Activated T-cell treated with anti-CD3 and anti-CD28 coated beads, Interleukin-2, amount 50 U/mL, for 24 hours (primary cell): ENCODE measurements at regions not wholly inside any gene's neighbourhood (a gene's known extent, or its start where the extent isn't known, plus 50 kb on each side); places are given as distances from the start of the nearest gene placed in this dataset.
"Not testable (repeated sequence)": the region's sequence is repeated elsewhere in the genome, so short reads cannot be mapped to it uniquely, and the experiment has no call there.

Experiments used
- DNase-seq: peaks from one replicate; pipeline ENCODE4 v3.0.0-alpha.2; 2020
- H3K27ac Mint-ChIP-seq: 2 replicates; pipeline ENCODE4 v1.8.0; 2020; ENCODE audit warnings: mild to moderate bottlenecking, mixed read lengths
- H3K27me3 Mint-ChIP-seq: 2 replicates; pipeline ENCODE4 v1.8.0; 2020; ENCODE audit warnings: mixed read lengths
- H3K36me3 Mint-ChIP-seq: 2 replicates; pipeline ENCODE4 v1.8.0; 2020; ENCODE audit warnings: low read depth, mixed read lengths
- H3K4me1 Mint-ChIP-seq: 2 replicates; pipeline ENCODE4 v1.8.0; 2020; ENCODE audit warnings: low read depth, mixed read lengths
- H3K4me3 Mint-ChIP-seq: 2 replicates; pipeline ENCODE4 v1.8.0; 2020; ENCODE audit warnings: mild to moderate bottlenecking, moderate library complexity, mixed read lengths
- H3K9me3 Mint-ChIP-seq: 2 replicates; pipeline ENCODE4 v1.8.0; 2020; ENCODE audit warnings: mixed read lengths

DNA sequence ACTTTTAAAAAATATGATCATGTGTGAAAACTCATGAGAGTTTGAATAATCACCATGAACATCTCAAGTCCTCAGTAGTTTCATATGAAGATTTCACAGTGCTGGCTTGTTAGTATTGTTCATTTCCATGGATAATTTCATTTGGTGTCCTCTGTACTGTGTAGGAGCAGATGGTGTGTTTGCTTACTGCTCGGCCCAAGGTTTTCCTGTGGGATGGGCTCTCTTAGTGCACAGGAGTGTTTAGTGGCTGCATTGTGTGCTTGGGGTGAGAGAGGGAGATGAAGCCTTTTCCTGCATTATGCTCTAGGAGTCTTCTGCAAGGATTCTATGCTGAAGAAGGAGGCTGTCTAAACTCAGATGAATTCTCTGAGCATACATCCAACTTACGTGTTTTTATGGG is 270.6 kb downstream of the SOCS6 start:
- Mint-ChIP-seq H3K27me3 (no peaks in the 10 kb centered on the region), H3K27ac (no peak overlapping the region), H3K9me3 (peaks cover 8% of the 10 kb centered on the region), H3K36me3 (no peaks in the 10 kb centered on the region), H3K4me3 (no peak overlapping the region), H3K4me1 (peaks cover 1% of the 10 kb centered on the region)
- DNase-seq = no peak

DNA sequence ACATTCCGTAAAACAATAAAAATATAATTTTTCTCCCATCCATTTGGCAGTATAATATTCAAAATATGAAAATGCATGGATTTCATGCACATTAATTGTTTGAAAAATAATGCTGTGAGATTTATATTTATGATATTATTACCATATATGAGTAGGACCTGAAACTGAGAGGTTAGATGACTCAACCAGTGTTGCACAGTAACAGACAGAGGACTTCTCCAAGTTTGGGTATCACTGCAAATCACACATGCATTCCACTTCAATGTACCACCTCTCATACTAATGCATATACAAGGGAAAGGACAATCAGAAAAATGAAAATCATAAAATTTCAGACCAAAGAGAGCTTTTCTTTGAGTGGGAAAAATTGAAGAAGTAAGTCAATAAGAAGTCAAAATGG is 269.5 kb downstream of the SOCS6 start:
- Mint-ChIP-seq H3K4me3 (no peak overlapping the region), H3K27me3 (no peaks in the 10 kb centered on the region), H3K36me3 (no peaks in the 10 kb centered on the region), H3K4me1 (peaks cover 5% of the 10 kb centered on the region), H3K27ac (no peak overlapping the region), H3K9me3 (peaks cover 8% of the 10 kb centered on the region)
- DNase-seq = no peak

DNA sequence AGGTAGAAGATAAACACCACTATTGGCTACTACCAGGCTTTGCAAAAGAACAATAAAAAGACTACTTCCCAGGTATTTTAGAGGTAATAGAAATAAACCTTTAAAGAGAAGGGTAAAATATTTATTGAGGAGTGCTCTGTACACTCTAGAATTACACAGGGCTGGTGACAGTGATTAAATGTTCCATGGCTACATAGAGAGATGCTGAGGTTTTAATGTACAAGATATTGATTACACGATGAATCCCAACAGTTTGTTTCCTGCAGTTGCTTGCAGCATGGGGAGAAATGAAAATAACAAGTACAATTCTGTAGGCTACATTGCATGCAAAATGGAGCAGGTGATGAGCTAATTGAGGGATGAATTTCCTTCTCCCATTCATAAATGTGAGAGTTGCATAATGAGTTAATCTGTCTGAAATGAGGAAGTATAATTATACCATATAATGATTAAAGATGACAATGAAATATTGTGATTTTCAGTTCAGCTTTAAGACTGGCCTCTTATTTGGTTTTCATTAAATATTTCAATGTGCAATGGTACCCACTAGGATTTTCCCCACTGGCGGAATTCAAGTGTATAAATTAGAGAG is 266.1 kb downstream of the SOCS6 start:
- no peaks in the 10 kb centered on the region for H3K9me3 Mint-ChIP-seq
- H3K36me3 Mint-ChIP-seq = no peaks in the 10 kb centered on the region
- H3K27ac Mint-ChIP-seq = no peak overlapping the region
- DNase-seq = no peak
- peaks cover 7% of the 10 kb centered on the region for H3K4me1 Mint-ChIP-seq
- H3K27me3 Mint-ChIP-seq = no peaks in the 10 kb centered on the region
- no peak overlapping the region for H3K4me3 Mint-ChIP-seq

DNA sequence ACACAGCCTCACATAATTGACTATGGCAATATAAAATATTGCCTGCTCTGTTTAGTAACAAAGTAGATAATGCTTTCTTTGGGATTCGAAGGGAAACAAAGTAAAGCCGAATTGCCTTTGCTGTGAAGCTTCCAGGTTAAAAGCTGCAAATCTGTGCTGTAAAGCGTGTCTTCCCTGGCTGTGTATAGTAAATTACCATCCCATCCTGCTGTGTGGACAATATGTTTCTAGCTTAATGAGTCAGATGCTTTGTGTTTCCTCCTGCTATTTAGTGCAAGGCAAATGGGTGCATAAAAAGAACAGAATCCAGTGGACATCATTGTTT is 265.1 kb downstream of the SOCS6 start:
- H3K9me3 Mint-ChIP-seq = no peaks in the 10 kb centered on the region
- peaks cover 7% of the 10 kb centered on the region for H3K4me1 Mint-ChIP-seq
- H3K27ac Mint-ChIP-seq = no peak overlapping the region
- no peaks in the 10 kb centered on the region for H3K36me3 Mint-ChIP-seq
- no peaks in the 10 kb centered on the region for H3K27me3 Mint-ChIP-seq
- no peak overlapping the region for H3K4me3 Mint-ChIP-seq
- DNase-seq = no peak

DNA sequence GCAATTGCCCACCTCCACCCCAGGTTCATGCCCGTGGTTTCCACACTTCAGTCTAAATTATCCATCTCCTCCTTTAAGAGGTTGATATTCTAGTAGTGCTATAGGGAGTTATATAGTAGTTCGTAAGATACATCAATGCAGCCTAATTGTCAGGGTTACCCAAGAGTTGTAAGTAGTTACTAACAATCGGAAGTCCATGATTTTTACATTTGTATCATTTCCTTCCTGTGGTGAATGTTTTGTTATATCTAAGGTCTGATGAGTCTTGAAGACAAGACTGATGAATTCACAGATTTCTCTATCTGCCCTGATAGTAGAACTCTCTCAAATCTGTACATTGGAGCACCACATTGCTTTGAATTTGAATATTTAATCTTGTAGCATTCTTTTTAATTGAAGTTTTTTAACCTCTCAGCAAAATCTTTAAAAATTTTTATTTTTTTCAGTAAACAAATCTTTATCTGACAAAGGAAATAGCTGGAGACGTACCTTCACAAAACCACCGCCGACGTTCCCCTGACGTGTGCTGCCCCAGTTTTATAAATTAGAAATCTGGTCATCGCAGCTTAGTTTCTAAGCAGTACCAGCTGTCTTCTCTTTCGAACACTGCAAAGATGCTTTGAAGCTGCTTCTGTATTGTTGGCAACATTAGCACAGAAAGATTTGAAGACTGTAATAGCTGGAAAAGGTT is 264.5 kb downstream of the SOCS6 start:
- Mint-ChIP-seq H3K4me1 (peaks cover 7% of the 10 kb centered on the region), H3K4me3 (no peak overlapping the region), H3K36me3 (no peaks in the 10 kb centered on the region), H3K9me3 (no peaks in the 10 kb centered on the region), H3K27me3 (no peaks in the 10 kb centered on the region), H3K27ac (no peak overlapping the region)
- no peak for DNase-seq

DNA sequence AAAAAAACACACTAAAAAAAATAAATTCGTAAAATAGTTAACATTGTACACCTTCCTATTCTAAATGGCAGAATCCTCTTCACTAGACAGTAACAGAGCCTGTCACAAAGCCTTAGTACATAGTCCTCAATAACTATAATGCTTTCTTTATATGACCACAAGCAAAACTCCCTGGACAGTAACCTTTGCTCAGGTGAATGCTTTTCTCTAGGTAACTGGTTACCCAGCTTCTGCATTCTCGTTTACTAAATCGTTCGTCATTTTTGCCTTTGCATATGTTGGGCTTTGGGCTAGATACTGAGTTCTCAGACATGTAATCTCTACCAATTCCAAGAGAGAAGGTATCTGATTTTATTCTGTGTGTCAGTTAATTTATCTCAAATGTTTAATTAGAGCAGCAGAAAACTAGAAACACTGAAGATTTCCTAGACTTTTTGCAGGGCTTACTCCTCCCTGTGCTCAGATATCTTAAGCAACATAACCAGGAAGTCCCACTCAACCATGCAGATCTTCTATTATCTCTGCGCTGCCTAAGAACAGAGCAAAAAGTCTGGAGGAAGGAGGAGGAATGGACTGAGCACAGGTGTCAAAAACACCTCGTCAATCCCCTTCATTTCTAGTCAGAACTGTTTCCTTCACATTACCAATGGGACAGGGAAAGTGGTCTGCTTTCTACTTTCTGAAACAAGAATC is 247.7 kb downstream of the SOCS6 start:
- Mint-ChIP-seq H3K4me1 (peaks cover 1% of the 10 kb centered on the region), H3K4me3 (no peak overlapping the region), H3K9me3 (peaks cover 8% of the 10 kb centered on the region), H3K36me3 (no peaks in the 10 kb centered on the region), H3K27ac (no peak overlapping the region), H3K27me3 (no peaks in the 10 kb centered on the region)
- DNase-seq = no peak

DNA sequence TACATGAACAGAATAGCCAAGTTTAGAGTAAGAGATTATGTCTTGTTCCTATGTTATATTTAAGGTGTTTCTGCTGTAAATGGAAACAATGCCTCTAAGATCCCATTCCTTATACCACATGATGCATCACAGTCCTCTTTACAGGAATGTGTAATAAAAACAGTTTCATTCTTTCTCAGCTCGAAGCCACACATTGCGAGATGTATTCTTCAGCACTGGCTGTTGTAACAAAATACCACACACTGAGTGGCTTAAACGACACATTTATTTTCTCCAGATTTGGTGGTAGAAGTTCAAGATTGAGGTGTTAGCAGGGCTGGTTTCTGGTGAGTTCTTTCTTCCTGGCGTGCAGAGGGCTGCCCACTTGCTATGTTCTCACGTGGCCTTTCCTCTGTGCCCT is 246.2 kb downstream of the SOCS6 start:
- Mint-ChIP-seq H3K9me3 (peaks cover 4% of the 10 kb centered on the region), H3K4me1 (peaks cover 1% of the 10 kb centered on the region), H3K4me3 (no peak overlapping the region), H3K27ac (no peak overlapping the region), H3K36me3 (no peaks in the 10 kb centered on the region), H3K27me3 (no peaks in the 10 kb centered on the region)
- no peak for DNase-seq

DNA sequence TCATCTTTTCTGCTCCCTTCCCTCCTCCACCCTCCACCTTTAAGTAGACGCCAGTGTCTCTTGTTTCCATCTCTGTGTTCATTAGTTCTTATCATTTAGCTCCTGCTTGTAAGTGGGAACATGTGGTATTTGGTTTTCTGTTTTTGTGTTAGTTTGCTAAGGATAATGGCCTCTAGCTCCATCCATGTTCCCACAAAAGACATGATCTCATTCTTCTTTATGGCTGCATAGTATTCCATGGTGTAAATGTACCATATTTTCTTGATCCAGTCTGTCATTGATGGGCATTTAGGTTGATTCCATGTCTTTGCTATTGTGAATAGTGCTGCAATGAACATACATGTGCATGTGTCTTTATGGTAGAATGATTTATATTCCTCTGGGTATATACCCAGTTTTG is 236.5 kb downstream of the SOCS6 start:
- H3K27ac Mint-ChIP-seq, H3K36me3 Mint-ChIP-seq, H3K27me3 Mint-ChIP-seq, H3K4me1 Mint-ChIP-seq, H3K9me3 Mint-ChIP-seq, H3K4me3 Mint-ChIP-seq, DNase-seq: not testable (repeated sequence)

DNA sequence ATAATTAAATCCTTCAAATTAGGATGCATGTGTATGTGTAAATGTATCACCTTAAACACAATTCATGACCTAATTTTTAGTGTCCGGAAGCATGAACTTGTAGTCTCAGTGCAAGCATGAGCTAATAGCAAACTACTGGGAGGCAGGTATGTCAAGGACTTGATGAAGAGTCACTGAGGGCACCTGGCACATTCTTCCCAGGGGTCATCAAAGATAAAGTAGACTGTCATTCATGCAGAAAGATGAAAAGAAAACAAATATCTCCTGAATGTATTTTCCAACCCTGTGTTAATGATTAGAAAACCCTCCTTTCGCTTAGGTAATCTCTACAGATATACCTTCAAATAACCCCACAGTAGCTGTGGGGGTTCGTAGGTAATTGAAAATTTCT is 234.9 kb downstream of the SOCS6 start:
- Mint-ChIP-seq H3K9me3 (peaks cover 3% of the 10 kb centered on the region), H3K4me3 (no peak overlapping the region), H3K4me1 (no peaks in the 10 kb centered on the region), H3K27me3 (no peaks in the 10 kb centered on the region), H3K36me3 (no peaks in the 10 kb centered on the region), H3K27ac (no peak overlapping the region)
- DNase-seq = no peak

DNA sequence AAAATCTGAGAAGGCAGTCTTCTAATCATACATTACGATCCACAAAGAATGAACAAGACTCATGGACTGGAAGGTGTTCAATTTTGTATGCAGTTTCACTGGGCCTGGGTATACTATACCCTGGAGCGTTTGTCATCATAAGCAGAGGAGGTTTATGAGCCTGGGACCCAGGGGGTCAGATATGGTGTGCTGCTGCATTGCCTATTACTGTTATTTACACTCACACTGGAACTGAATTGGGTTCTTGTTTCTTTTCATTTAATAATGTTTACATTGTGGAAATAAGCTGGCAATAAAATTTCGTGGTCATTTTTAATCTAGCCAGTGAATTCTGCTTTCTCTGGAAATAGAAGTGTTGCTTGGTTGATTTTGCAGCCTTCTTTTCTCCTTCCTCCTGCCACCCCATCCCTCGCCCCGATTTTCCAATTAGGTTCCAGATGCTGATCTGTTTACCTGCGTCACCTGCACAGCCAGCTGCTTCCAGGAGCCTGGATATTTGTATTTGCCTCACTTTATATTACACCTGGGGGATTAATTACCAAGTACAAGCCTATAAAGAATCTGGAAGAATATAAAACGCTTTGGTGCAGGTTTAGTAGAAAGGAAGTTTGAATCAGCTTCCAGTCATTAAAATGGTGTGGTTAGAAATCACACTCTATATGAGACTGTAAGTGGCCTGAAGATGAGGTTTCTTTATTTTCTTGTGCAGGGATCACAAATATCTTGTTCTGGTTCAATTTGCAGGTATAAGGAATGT is 234.4 kb downstream of the SOCS6 start:
- Mint-ChIP-seq H3K36me3 (no peaks in the 10 kb centered on the region), H3K4me3 (no peak overlapping the region), H3K9me3 (peaks cover 3% of the 10 kb centered on the region), H3K27me3 (no peaks in the 10 kb centered on the region), H3K27ac (no peak overlapping the region), H3K4me1 (no peaks in the 10 kb centered on the region)
- DNase-seq = no peak

DNA sequence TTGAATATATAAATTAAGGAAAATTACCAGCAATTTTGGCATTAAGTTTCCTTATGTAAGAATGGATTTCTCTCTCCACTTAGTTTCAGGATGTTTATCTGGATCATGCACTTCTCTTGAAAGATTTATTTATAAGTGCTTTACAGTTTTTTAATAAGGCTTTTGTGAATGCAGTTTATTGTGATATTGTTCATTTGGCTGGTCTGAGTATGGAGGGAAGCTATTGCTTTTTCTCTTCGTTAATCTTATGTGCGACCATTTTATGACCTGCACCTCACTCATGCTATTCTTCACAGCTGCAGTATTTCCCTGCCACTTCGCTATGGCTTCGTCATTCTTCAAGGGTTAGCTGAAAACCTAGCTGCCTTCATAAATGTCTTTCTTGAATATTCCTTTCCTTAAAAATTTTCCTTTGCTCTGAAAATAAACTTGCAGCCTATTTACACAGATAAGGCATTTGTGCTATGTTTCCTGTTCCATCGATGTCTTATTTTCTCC is 233.4 kb downstream of the SOCS6 start:
- H3K27me3 Mint-ChIP-seq = no peaks in the 10 kb centered on the region
- DNase-seq = no peak
- H3K9me3 Mint-ChIP-seq = peaks cover 3% of the 10 kb centered on the region
- no peak overlapping the region for H3K4me3 Mint-ChIP-seq
- H3K4me1 Mint-ChIP-seq = no peaks in the 10 kb centered on the region
- H3K36me3 Mint-ChIP-seq = no peaks in the 10 kb centered on the region
- H3K27ac Mint-ChIP-seq = no peak overlapping the region

DNA sequence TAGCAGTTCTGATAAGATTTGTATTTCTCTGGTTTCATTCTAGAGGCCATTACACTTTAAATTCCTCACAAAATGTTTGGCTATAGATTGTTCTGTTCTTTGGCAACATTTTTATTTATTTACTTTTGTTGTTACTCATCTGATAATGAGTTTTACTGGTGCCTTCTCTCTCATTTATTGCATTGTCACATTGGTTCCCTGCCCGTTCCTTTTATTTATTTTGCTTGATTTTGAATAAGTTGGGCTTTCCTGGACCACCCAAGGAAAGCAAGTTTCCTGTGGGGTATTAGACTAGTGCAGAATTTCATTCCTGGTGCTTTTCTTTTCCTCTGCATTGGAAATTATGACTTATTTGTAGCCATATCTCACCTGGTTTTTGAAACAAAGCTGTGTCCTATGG is 232.0 kb downstream of the SOCS6 start:
- DNase-seq = no peak
- Mint-ChIP-seq H3K27me3 (no peaks in the 10 kb centered on the region), H3K4me3 (no peak overlapping the region), H3K27ac (no peak overlapping the region), H3K36me3 (no peaks in the 10 kb centered on the region), H3K4me1 (no peaks in the 10 kb centered on the region), H3K9me3 (peaks cover under 1% of the 10 kb centered on the region)

DNA sequence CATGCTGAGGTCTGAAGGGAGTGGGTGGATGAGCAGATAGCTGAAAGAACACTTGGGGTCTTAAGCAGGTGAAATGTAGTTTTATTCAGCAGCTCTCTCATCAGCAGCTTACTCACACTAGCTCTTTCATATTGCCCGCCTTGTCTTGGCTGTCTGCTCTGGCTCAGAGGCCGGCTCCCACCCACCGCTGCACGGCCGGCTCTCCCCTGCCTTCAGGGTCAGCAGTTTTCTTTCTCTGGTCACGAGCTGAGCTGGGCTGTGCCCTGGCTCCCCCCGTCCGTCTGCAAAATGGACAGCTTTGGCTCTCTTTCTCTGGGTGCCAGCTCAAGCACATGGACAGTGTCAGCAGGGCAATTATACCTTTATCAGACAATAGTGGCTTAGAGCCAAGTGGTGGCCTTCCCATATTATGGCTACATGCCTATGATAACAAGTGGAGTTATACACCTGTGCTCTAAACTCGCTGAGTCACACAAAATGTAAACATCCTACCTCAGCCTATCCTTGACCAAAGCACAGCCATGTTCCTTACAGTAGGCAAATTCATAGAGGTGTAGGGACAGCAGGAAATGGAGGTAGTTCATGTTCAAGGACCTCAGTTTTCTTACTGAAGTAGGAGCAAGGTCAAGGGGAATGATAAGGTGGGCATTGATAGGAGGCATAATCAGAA is 224.8 kb downstream of the SOCS6 start:
- no peaks in the 10 kb centered on the region for H3K27me3 Mint-ChIP-seq
- peaks cover 2% of the 10 kb centered on the region for H3K9me3 Mint-ChIP-seq
- no peaks in the 10 kb centered on the region for H3K4me1 Mint-ChIP-seq
- DNase-seq = no peak
- no peak overlapping the region for H3K27ac Mint-ChIP-seq
- H3K4me3 Mint-ChIP-seq = no peak overlapping the region
- no peaks in the 10 kb centered on the region for H3K36me3 Mint-ChIP-seq

DNA sequence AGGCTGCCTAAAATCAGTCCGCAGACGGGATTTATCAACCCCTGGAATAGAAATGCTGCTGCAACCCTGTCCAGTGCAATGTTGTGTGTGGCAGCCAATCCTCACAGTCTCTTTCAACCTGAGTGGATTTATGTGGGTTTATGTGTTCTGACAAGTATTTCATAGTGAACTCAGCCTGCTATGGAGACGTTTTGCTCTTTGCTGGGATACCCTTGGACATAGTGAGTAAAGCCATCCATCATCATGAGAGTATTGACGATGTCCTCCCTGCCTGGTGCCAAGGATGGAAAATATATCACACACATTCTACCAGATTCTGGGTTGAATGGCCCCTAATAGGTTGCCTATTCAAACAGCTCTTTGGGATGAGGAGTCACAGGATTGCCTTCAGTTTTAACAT is 219.1 kb downstream of the SOCS6 start:
- DNase-seq = no peak
- no peaks in the 10 kb centered on the region for H3K4me1 Mint-ChIP-seq
- no peaks in the 10 kb centered on the region for H3K27me3 Mint-ChIP-seq
- no peaks in the 10 kb centered on the region for H3K9me3 Mint-ChIP-seq
- no peaks in the 10 kb centered on the region for H3K36me3 Mint-ChIP-seq
- no peak overlapping the region for H3K27ac Mint-ChIP-seq
- no peak overlapping the region for H3K4me3 Mint-ChIP-seq
